ENCODE measurements at regions not wholly inside any gene's neighbourhood (a gene's known extent, or its start where the extent isn't known, plus 50 kb on each side); places are given as distances from the start of the nearest gene placed in this dataset.
"Not testable (repeated sequence)": the region's sequence is repeated elsewhere in the genome, so short reads cannot be mapped to it uniquely, and the experiment has no call there.

- TF ChIP-seq CTCF, POLR2A (IDR thresholded peaks at IDR 0.05): not testable (repeated sequence)
These were observed 124.2 kb upstream of the CCZ1B start for GRCh38 chr7:6950231-6950630.
